Mucosa of rectum (tissue), 2 donors: ENCODE measurements at regions not wholly inside any gene's neighbourhood (a gene's known extent, or its start where the extent isn't known, plus 50 kb on each side); places are given as distances from the start of the nearest gene placed in this dataset.
A peak's percentile ranks its signal among the peaks of the same experiment; 100 is the strongest.

ENCODE experiments used
- H3K27ac ChIP-seq, 2 donors: one replicate each; pipeline ENCODE4 v1.7.0; 2013; ENCODE audit warnings: inconsistent platforms in 2 of 2, low read depth in 2 of 2, low read length in 2 of 2
- H3K27me3 ChIP-seq, 2 donors: one replicate each; pipeline ENCODE4 v1.7.0; 2013; ENCODE audit warnings: low read length in 2 of 2; ENCODE audit not compliant: control insufficient read depth in 2 of 2, insufficient read depth in 2 of 2
- H3K36me3 ChIP-seq, 2 donors: one replicate each; pipeline ENCODE4 v1.7.0; 2013; ENCODE audit warnings: low read length in 2 of 2; ENCODE audit not compliant: control insufficient read depth in 2 of 2, insufficient read depth in 2 of 2
- H3K4me1 ChIP-seq, 2 donors: one replicate each; pipeline ENCODE4 v1.7.0; 2013; ENCODE audit warnings: low read length in 2 of 2, mild to moderate bottlenecking in 1 of 2; ENCODE audit not compliant: control insufficient read depth in 2 of 2, insufficient read depth in 2 of 2
- H3K4me3 ChIP-seq, 2 donors: one replicate each; pipeline ENCODE4 v1.7.0; 2013; ENCODE audit warnings: low read length in 2 of 2
- H3K9ac ChIP-seq, 2 donors: one replicate each; pipeline ENCODE4 v1.7.0; 2013; ENCODE audit warnings: low read length in 2 of 2, low read depth in 1 of 2, mild to moderate bottlenecking in 1 of 2
- H3K9me3 ChIP-seq, 2 donors: one replicate each; pipeline ENCODE4 v1.7.0; 2013; ENCODE audit warnings: low read length in 2 of 2; ENCODE audit not compliant: control insufficient read depth in 2 of 2
- donor health status: healthy.
- donor health status: Normal muscosa, but diverticular disease.

GRCh38 chr14:58697930-58698642 lies 60.3 kb downstream of the DACT1 start:
- H3K27me3 ChIP-seq: no peaks in the 10 kb centered on the region
- peak overlapping the region in 1 of 2 donors; percentile 29 for H3K9ac ChIP-seq
- H3K36me3 ChIP-seq: no peaks in the 10 kb centered on the region
- H3K27ac ChIP-seq: peak overlapping the region; percentile 43 to 77
- H3K4me1 ChIP-seq: peaks cover 0 to 15% of the 10 kb centered on the region in 2 donors
- H3K9me3 ChIP-seq: no peaks in the 10 kb centered on the region
- peak overlapping the region; percentile 14 to 21 for H3K4me3 ChIP-seq

- Histone ChIP-seq H3K9ac (no peak overlapping the region), H3K27ac (no peak overlapping the region), H3K4me1 (peaks cover 0 to 14% of the 10 kb centered on the region in 2 donors), H3K9me3 (no peaks in the 10 kb centered on the region), H3K27me3 (no peaks in the 10 kb centered on the region), H3K36me3 (no peaks in the 10 kb centered on the region), H3K4me3 (no peak overlapping the region)
Observed at GRCh38 chr14:58699681-58700205, 62.0 kb downstream of the DACT1 start.

GRCh38 chr14:58701156-58701555 lies 63.4 kb downstream of the DACT1 start:
- no peak overlapping the region for H3K4me3 ChIP-seq
- peaks cover 0 to 14% of the 10 kb centered on the region in 2 donors for H3K4me1 ChIP-seq
- H3K9me3 ChIP-seq: no peaks in the 10 kb centered on the region
- H3K36me3 ChIP-seq: no peaks in the 10 kb centered on the region
- H3K9ac ChIP-seq: no peak overlapping the region
- no peak overlapping the region for H3K27ac ChIP-seq
- H3K27me3 ChIP-seq: no peaks in the 10 kb centered on the region

GRCh38 chr14:58701604-58702003 lies 63.8 kb downstream of the DACT1 start:
- H3K27ac ChIP-seq: no peak overlapping the region
- no peak overlapping the region for H3K9ac ChIP-seq
- H3K9me3 ChIP-seq: no peaks in the 10 kb centered on the region
- H3K4me1 ChIP-seq: peaks cover 0 to 14% of the 10 kb centered on the region in 2 donors
- no peak overlapping the region for H3K4me3 ChIP-seq
- H3K36me3 ChIP-seq: no peaks in the 10 kb centered on the region
- no peaks in the 10 kb centered on the region for H3K27me3 ChIP-seq

- Histone ChIP-seq H3K9ac (no peak overlapping the region), H3K36me3 (no peaks in the 10 kb centered on the region), H3K27ac (no peak overlapping the region)
Observed at GRCh38 chr14:58702441-58703160, 64.8 kb downstream of the DACT1 start.

GRCh38 chr14:58703161-58703506 lies 65.4 kb downstream of the DACT1 start:
- H3K27ac ChIP-seq: no peak overlapping the region

More at GRCh38 chr14:58702441-58703160, 64.8 kb downstream of the DACT1 start:
- no peaks in the 10 kb centered on the region for H3K27me3 ChIP-seq
- no peak overlapping the region for H3K4me3 ChIP-seq
- H3K4me1 ChIP-seq: peaks cover 0 to 11% of the 10 kb centered on the region in 2 donors
- no peaks in the 10 kb centered on the region for H3K9me3 ChIP-seq

GRCh38 chr14:58705066-58705465 lies 67.3 kb downstream of the DACT1 start:
- Histone ChIP-seq H3K27ac (no peak overlapping the region), H3K4me3 (no peak overlapping the region), H3K27me3 (no peaks in the 10 kb centered on the region), H3K9ac (no peak overlapping the region), H3K9me3 (no peaks in the 10 kb centered on the region), H3K4me1 (no peaks in the 10 kb centered on the region), H3K36me3 (no peaks in the 10 kb centered on the region)

More at GRCh38 chr14:58703161-58703506, 65.4 kb downstream of the DACT1 start:
- Histone ChIP-seq H3K36me3 (no peaks in the 10 kb centered on the region), H3K27me3 (no peaks in the 10 kb centered on the region), H3K9me3 (no peaks in the 10 kb centered on the region), H3K9ac (no peak overlapping the region), H3K4me1 (peaks cover 0 to 6% of the 10 kb centered on the region in 2 donors), H3K4me3 (no peak overlapping the region)

GRCh38 chr14:58707949-58708348 lies 70.2 kb downstream of the DACT1 start:
- Histone ChIP-seq H3K27me3 (no peaks in the 10 kb centered on the region), H3K4me1 (no peaks in the 10 kb centered on the region), H3K27ac (no peak overlapping the region), H3K4me3 (no peak overlapping the region), H3K36me3 (no peaks in the 10 kb centered on the region), H3K9ac (no peak overlapping the region), H3K9me3 (no peaks in the 10 kb centered on the region)

GRCh38 chr14:58709949-58710348 lies 72.2 kb downstream of the DACT1 start:
- Histone ChIP-seq H3K9ac (no peak overlapping the region), H3K36me3 (no peaks in the 10 kb centered on the region), H3K27me3 (no peaks in the 10 kb centered on the region), H3K4me3 (no peak overlapping the region), H3K9me3 (no peaks in the 10 kb centered on the region), H3K4me1 (no peaks in the 10 kb centered on the region), H3K27ac (no peak overlapping the region)

- Histone ChIP-seq H3K27ac (no peak overlapping the region), H3K27me3 (no peaks in the 10 kb centered on the region), H3K9me3 (no peaks in the 10 kb centered on the region), H3K4me1 (no peaks in the 10 kb centered on the region), H3K36me3 (no peaks in the 10 kb centered on the region), H3K9ac (no peak overlapping the region), H3K4me3 (no peak overlapping the region)
Observed at GRCh38 chr14:58711382-58711781, 73.6 kb downstream of the DACT1 start.
